GM12874 (cell line): ENCODE measurements at regions not wholly inside any gene's neighbourhood (a gene's known extent, or its start where the extent isn't known, plus 50 kb on each side); places are given as distances from the start of the nearest gene placed in this dataset.

Source experiments
- CTCF ChIP-seq: IDR thresholded peaks from 2 replicates; pipeline ENCODE4 v1.5.1; 2011; ENCODE audit warnings: low read depth, mild to moderate bottlenecking, control low read depth, low read length, moderate library complexity; ENCODE audit not compliant: insufficient read depth

GRCh38 chr3:59522550-59522949 lies 472.7 kb upstream of the CFAP20DC start:
- no peak for TF ChIP-seq CTCF

GRCh38 chr3:59519094-59519493 lies 469.3 kb upstream of the CFAP20DC start:
- no peak for TF ChIP-seq CTCF

GRCh38 chr3:59518283-59519055 lies 468.6 kb upstream of the CFAP20DC start:
- no peak for TF ChIP-seq CTCF

- no peak for TF ChIP-seq CTCF
Measured at GRCh38 chr3:59517388-59517787, 467.6 kb upstream of the CFAP20DC start.

DNA sequence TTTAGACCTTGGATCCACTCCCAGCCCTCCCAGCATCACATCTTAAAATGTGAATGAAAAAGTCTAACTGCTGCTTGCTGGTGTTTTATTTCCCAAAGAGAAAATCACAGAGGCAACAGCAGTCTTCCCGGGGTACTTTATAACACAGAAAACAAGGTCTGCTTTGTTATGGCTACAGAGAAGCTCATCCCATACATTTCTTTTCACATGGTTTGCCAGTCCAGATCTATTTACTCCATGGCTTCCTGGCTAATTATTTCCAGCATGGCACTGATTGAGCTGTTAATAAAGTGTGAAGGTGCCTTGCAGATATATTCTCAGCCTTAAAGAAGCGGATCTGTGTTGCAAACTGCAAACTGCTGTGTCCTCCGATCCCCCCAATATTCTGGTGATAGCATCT lies 466.1 kb upstream of the CFAP20DC start:
- no peak for TF ChIP-seq CTCF

DNA sequence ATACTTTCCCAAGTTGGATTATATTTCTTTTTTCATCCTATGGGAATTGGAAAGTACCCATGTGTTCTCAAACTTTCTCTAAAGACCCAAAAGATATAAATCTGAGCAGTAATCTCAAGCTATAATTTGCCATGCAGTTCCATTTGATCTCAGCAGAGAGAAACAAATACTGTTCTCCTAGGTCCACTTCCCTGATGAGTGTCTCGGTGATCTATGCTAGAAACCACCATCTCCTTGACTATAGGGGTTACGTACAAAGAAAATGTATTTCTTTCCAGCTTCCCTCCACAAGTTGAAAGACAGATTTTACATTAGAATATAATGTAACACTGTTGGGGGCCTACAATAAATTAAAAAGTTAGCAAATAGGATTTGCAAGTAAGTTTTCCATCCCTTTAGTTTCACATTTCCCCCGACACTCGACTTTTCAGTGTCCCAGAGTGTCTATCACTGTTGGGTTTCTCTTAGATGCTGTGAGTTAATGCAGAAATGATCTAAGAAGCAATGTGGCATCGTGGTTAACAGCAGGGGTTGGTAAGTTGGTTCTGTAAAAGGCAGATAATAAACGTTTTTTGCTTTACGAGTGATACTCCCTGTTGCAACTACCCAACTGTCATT lies 465.1 kb upstream of the CFAP20DC start:
- TF ChIP-seq CTCF = no peak

DNA sequence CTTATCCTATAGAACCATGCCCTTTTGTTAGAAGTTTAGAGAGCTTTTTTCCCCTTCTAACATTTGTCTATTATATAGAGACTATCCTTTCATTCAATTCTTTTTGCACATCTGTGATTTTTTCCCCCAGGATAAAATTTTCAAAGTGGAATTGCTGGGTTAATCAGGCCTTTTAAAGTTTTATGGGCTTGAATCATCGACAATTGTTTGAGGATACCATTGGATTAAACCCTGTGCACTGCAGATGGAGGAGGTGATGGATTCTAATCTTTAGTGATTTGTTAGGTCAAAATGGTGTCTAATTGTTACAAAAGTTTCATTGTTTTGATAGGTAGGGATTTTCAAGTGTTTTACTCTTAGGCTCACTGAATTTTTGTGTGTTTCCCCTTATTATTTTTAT lies 463.7 kb upstream of the CFAP20DC start:
- no peak for TF ChIP-seq CTCF
